NCI-H510A (cell line): ENCODE measurements at regions not wholly inside any gene's neighbourhood (a gene's known extent, or its start where the extent isn't known, plus 50 kb on each side); places are given as distances from the start of the nearest gene placed in this dataset.
"Not testable (repeated sequence)": the region's sequence is repeated elsewhere in the genome, so short reads cannot be mapped to it uniquely, and the experiment has no call there.

ENCODE experiments used
- DNase-seq: peaks from one replicate; lab custom pipeline; 2025; lab: John Stamatoyannopoulos, UW

DNA sequence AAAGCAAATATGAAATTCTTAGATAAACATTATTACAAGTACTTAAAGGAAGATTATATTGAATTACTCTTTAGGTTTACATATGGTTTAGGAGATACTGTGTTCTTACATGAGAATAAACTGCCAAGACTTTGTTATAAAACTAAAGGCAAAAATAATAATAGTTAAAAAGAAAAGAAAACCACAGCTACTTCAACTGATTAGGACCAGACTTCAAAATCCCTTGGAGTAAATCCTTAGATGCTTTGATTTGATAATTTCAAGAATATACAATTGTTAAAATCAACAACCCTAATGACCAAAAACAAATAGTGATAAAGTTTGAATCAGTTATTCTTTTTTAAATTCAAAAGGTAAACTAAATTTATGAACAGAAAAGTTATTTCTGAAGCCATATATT is 389.6 kb upstream of the COX7C start:
- DNase-seq = no peak

DNA sequence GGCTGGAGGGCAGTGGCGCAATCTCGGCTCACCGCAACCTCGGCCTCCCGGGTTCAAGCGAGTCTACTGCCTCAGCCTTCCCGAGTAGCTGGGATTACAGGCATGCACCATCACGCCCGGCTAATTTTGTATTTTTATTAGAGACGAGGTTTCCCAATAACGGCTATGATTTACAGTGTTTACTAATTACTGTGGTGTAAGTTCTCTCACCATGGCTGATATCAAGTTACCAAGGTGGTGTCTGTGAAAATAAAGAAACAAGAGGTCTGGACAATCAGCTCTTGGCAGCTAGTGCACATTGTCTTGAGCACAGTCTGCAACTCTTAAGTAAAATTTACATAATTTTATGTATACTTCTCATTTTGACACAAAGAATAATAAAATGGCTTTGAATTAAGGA is 385.5 kb upstream of the COX7C start:
- no peak for DNase-seq

DNA sequence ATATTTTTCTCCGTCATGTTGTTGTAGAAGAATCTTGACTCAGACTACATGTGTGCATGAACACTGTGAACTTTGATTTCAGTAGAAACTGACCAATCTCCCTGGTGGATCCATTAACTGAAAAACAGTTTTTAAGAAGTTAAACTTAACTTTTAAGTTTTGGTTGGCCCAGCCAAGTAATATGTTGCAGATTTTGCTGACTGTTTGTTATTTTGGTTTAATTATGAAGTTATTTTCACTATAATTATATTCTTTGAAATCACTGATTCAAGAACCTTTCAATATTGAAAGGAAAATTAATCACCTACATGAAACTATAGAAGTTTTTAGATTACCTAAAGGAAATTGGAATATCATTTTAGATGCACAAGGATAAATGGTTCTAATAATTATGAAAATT is 373.6 kb upstream of the COX7C start:
- no peak for DNase-seq

DNA sequence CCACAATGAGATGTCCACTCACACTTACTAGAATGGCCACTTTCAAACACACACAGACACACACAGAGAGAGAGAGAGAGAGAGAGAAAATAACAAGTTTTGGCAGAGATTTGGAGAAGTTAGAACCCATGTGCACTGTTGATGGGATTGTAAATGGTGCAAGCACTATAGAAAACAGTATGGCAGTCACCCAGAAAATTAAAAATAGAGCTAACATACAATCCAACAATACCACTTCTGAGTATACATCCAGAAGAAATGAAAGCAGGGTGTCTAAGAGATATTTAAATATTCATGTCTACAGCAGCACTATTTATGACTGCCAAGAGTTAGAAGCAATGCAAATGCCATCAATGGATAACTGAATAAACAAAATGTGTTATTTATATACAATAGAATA is 359.9 kb upstream of the COX7C start:
- DNase-seq = no peak

DNA sequence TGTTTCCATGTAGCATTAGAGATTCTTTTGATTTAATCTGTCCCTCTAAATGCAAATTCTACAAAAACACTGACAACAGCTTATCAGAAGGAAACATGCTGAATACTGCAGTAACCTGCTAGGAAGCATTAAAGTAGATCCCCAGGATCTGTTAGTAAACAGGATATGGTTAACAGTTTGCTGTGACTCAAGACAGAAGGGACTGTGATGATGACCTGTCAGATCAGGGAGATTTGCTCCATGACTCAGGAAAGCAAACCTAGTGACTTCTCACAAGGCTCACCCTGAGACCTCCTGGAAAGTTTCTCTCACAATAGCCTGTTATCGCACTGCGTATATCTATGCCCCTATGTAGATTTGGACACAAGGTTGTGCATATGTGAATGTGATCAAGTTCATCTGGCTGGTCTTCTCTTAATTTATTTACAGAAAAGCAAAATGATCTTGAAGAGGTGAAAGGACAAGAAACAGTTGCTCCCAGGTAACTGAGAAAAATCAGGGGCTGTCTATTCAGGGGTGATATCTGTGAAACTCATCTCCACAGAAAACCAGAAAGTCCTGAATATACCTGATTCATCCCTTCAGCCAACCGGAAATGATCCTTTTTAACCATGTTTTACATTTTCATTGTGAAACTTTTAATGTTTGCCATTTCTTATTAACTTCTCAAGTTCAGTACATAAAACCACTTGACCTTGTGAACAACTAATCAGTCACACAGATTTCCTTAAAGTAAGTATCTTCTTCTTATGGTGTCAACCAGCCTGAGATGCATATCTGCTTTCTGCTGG is 333.1 kb upstream of the COX7C start:
- DNase-seq = not testable (repeated sequence)

DNA sequence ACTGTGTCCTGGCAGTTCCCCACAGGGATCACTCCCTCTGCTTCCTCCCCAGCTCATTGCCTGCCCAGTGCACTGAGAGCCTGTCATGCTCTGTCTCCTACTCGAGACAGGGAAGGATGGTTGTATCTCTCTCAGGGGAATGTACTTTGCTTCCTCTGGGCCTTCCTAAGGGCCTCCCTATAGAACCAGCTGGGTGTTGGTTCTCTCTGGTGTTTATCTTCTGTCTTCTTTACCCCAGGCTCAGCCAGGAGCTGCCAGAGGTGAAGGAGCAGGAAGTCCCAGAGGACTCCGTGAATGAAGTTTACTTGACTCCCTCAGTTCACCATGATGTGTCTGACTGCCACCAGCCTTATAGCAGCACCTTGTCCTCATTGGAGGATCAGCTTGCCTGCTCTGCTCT is 330.3 kb upstream of the COX7C start:
- not testable (repeated sequence) for DNase-seq

DNA sequence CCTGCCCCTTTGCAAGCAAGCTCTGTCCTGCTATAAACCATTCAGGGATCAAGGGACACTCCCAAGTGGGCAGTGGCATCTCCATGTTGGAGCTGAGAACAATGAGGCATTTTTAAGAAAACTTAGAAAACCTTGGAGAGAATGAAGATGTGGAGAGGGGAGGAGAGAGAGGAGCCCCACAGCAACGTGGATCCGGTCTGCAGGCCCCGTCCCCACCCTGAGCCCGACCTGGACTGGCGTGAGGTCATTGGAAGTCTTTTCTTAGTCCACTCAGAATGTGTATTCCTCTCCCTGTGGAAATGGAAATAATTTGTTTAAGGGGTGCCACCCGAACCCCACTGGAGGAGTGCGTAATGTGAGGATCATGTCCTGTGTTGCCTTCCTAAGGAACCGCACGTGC is 328.0 kb upstream of the COX7C start:
- DNase-seq = not testable (repeated sequence)

DNA sequence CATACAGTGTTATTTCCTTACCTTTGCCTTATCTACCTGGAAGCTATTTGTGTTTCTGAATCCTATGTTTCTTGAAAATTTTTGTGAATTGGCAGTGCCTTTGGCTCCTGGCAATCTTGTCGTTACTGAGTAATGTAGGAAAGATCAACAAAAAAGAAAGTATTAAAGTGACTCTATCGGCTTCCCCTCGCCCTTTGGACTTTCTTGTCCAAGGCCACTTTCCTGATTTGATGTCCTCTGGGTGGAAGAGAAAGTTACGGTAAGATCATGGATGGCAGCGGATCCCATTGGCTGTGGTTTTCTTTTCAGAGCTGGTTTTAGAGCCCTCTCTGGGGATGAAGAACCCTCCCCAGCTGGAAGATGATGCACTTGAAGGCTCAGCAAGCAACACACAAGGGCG is 324.9 kb upstream of the COX7C start:
- DNase-seq = not testable (repeated sequence)

DNA sequence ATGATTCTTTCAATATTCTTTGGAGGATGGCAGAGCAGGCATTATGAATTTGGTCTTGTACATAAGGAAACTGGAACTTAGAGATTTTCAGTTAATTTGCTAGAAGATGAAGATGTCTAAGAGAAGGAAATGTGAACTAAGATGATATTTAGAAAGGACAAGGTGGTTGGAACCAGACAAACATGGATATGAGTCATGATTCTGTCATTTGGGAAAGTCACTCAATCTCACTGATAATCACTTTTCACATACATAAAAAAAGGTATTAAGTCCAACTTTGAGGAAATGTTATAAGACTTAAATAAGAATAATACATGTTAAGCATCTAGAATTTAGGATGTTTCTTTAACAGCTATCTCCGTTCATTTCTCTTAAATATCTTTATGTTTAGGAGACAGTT is 315.1 kb upstream of the COX7C start:
- not testable (repeated sequence) for DNase-seq

DNA sequence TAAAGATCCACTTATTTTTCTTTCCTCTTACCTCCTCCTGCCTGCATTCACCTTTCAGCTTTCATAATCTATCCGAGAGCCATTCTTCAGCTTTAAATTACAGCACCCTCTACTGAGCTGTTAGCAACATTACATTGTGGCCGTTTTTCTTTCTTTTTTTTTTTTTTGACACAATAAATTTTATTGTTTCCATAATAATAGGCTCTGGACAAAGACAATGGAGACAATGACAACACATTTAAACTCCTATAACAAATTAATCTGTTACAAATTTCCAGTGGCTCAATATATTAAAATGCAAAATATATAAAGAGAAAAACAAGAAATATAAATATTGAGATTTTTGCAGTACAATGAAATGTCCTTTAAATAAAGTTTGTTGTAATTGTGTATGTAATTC is 312.7 kb upstream of the COX7C start:
- DNase-seq = not testable (repeated sequence)

DNA sequence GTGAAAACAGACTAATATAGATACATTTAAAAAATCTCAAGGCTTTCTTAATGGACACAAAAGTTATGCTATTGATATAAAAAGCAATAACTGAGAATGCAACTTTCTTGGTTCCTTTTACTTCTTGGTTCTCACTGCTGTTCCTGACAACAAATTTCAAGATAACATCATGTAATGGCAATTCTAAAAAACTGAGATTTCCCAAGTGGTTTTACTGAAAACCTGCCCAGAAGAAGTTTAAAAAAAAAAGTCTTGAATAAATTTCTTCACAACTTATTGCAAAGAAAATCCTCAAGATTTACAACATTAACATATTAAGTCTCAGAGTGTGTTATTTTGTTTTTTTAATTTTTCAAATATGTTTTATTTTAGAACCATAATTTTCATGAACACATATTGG is 302.8 kb upstream of the COX7C start:
- DNase-seq = no peak

DNA sequence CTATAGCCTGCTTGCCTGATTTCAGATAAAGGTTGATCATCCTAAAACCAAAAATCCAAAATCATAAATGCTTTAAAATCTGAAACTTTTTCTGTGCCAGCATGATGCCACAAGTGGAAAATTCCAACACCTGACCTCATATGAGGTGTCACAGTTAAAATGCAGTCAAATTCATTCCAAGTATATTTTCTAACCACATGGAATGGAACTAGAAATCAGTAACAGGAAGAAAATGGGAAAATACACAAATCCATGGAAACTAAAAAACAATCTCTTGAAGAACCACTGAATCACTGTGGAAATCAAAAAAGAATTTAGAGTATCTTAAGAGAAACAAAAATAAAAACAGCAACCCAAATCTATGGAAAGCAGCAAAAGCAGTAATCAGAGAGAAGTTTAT is 297.5 kb upstream of the COX7C start:
- DNase-seq = no peak

DNA sequence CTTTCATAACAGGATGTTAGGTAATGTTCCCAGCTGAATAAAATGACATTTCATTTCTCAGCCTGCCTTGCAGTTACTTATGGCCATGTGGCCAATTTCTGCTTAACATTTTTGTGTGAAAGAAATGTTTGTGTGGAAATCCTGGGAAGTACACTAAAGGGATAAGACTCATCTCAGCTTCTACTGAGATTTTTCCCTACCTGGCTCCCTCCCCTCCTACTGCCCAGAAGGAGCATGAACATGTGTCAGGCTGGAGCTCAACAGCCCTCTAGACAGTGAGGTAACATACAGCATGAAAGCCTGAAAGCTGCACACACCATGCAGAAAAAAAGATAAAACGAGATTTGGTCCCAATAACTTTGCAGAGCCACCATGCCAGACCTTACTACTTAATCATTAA is 288.4 kb upstream of the COX7C start:
- no peak for DNase-seq

DNA sequence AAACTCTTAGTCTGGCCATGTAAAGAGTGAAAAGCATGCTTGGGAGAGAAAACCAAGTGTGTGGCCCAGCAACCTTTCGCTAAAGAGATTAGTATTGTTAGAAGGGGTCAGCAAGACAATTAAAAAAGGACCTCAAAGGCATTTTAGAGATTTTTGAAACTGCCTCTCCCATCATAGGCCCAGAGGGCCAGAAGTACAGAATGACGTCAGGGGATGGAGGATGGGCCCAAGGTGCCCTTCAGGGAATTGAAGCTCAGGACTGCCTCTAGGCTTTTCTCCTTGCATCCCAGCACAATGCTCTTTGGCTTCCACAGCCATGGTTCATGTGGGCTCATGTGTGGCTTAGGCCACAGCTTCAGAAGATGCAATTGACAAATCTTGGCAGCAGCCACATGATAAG is 287.0 kb upstream of the COX7C start:
- no peak for DNase-seq

DNA sequence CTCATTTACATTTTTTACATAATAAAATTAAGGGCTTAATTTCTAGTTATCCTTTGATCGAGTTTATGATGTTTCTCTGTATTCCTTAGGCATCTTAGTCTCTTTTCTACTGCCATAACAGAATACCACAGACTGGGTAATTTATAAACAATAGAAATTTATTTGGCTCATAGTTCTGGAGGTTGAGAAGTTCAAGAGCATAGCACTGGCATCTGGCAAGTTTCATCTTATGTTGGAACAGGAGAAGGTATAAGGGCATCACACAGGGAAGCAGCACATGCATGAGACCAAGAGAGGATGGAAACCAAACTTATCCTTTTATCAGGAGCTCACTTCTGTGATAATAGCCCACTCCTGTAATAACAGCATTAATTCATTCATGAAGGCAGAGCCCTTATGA is 284.9 kb upstream of the COX7C start:
- no peak for DNase-seq

DNA sequence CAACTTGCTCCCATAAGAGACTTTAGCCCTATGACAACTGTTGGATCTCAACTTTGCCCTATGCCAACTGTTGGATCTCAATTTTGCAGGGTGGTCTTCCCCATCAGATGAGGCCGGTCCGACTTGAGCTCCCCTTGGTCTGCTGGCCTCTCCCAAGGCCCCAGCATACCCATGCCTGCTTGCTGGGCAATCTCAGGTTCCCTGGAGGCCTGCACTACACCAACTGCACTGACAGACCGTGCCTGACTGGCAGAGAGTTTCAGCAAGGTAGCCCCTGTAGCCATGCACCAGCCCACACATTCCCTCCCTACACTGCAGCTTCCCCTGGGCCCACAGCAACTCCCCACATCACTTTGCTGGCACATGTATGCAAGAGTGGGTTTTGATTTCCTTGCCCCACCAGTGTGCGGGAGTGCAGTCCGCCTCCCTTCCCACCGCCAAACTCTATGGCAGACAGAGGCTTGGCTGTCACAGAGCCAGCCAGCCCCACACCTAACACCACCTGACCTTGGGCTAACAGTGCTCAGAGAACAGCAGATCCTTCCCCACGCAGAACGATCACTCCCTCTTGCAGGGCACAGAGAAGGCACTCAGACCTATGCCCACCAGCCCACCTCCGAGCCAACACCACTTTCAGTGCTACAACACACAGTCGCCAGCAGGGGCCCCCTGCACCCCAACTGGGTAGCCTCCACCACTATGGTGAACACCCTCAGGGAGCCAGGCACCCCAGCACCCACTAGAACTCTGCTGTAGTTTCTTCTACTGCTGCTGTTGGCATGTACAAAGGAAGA is 279.9 kb upstream of the COX7C start:
- DNase-seq = no peak

DNA sequence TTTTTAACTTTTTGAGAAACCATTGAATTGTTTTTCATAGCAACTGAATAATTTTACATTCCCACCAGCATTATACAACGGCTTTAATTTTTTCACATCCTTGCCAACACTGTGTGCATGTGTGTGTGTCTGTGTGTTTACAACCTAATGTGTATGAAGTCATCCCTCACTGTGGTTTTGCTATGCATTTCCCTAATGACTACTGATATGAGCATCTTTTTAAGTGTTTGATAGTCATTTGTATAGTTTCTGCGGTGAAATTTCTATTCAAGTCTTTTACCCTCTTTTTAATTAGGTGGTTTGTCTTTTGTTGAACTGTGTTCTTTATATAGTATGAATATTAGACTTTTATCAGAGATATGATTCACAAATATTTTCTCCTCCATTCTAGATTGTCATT is 263.1 kb upstream of the COX7C start:
- no peak for DNase-seq

DNA sequence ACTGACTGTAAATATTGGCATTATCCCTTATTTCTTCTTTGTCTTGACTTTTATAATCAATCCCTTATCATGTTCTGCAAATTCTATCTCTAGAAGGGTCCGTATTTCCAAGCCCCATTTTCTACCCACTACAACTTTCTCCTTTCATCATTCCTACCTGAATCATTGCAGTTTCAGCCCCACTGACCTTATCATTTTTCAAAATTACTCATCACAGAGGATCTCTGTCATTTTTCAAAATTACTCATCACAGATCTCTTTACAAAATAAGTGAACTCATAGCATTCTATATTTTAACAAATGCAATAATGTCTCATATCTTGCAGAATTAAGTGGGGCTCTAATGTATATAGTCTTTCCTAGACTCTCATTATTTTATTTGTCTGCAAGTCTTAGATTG is 256.9 kb upstream of the COX7C start:
- no peak for DNase-seq

DNA sequence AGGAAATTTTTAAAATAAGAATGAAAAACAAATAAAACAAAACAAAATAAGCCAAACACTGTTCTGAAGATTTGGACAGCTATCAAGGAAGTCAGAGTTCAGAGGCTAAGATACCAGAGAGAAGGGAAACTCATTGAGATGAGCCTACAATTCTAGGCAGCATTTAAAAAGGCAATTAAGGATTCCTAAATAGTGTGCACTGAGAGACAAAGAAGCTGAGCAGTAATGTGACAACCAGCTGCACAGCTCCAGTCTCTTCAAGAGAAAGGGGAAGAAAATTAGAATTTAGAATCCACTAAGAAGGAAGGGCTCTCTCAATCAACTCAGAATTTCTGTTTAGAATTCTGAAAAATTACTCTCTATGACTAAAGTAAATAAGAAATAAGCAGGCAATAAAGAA is 246.7 kb upstream of the COX7C start:
- DNase-seq = no peak

DNA sequence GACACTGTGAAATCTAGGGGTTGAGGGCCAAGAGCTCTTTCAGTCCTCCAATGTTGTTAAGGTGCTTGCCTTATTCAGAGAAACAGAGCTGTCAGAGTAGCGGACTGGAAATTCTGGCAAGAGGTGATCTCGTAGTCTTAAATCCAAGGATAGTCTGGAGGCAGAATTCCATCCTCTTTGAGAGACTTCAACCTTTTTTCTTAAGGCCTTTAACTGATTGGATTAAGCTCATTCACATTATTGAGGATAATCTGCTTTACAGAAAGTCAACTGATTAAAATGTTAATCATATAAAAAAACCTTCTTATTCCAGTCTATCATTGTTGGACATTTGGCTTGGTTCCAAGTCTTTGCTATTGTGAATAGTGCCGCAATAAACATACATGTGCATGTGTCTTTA is 243.1 kb upstream of the COX7C start:
- DNase-seq = no peak

DNA sequence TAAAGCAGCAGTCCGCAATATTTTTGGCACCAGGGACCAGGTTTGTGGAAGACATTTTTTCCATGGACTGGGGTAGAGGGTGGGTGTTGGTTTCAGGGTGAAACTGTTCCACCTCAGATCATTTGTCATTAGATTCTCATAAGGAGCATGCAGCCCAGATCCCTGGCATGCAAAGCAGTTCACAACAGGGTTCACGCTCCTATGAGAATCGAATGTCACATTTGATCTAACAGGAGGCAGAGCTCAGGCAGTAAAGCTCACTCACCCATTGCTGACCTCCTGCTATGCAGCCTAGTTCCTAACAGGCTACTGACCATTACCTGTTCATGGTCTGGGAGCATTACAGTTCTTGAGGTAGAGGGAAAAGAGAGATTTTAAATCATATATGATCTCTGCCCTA is 241.5 kb upstream of the COX7C start:
- DNase-seq = no peak

DNA sequence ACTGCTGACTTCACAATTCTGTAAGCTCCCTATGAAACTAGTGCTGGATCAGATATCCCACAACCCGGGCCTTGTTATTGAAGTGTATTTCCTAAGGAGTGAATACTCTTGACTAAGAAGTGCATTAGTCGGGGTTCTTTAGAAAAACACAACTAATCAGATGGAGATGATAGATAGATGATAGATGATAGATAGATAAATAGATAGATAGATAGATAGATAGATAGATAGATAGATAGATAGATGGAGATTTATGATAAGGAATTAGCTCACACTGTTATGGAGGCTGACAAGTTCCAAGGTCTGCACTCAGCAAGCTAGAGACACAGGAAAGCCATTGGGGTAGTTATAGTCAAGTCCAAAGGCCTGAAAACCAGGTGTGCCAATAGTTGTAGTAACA is 214.6 kb upstream of the COX7C start:
- DNase-seq = no peak

DNA sequence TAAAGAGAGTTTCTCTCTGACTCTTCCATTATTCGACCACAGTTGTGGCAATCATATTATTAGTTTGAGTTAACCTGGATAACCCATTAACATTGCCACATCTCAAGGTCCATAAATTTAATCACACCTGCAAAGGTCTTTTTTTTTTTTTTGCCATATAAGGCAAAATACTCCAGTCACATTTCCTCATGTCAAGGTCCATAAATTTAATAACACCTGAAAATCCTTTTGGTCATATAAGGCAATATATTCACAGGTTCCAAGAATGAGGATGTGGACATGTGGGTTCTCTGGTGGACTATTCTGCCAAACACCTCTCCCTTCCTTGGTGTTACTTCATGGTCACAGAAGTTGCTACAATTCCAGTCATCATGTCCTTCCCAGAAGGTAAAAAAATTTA is 213.5 kb upstream of the COX7C start:
- DNase-seq = no peak

DNA sequence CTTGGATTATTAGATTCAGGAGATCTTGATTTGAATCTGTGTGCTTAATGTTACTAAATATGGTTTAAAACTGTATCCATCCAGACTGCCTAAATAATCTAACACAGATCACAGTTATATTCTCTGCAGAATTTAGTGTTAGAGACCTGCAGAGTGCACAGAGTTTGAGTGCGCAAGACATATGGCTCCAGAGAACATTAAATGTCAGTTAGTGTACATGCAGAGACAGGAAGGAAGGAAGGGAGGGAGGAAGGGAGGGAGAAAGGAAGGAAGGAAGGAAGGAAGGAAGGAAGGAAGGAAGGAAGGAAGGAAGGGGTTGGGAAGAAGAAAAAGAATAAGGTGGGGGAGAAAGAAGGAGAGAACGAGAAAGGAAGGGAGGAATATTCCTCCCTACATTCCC is 210.0 kb upstream of the COX7C start:
- DNase-seq = no peak
